Vagina (tissue), 2 donors: ENCODE measurements at regions not wholly inside any gene's neighbourhood (a gene's known extent, or its start where the extent isn't known, plus 50 kb on each side); places are given as distances from the start of the nearest gene placed in this dataset.
"Not testable (repeated sequence)": the region's sequence is repeated elsewhere in the genome, so short reads cannot be mapped to it uniquely, and the experiment has no call there.

Source experiments
- CTCF ChIP-seq, 3 experiments: fragments of 450-650 bp in 2 of 3; fragments of 200-600 bp in 1 of 3; sonication (generic) in 1 of 3; IDR thresholded peaks; one replicate each; pipeline ENCODE4 v1.5.1; 2017 to 2019; ENCODE audit warnings: antibody characterized with exemption in 3 of 3, mild to moderate bottlenecking in 2 of 3, moderate library complexity in 2 of 3
- POLR2A ChIP-seq, 2 donors: fragments of 450-650 bp; IDR thresholded peaks; one replicate each; pipeline ENCODE4 v1.6.1; 2017; ENCODE audit warnings: antibody characterized with exemption in 2 of 2, mild to moderate bottlenecking in 2 of 2, moderate library complexity in 2 of 2

- not testable (repeated sequence) for TF ChIP-seq CTCF, POLR2A (IDR thresholded peaks at IDR 0.05)
Observed at GRCh38 chr15:93918801-93919200, 312.6 kb upstream of the MCTP2 start.
